ENCODE measurements at regions not wholly inside any gene's neighbourhood (a gene's known extent, or its start where the extent isn't known, plus 50 kb on each side); places are given as distances from the start of the nearest gene placed in this dataset.
"Not testable (repeated sequence)": the region's sequence is repeated elsewhere in the genome, so short reads cannot be mapped to it uniquely, and the experiment has no call there.

- no peak for DNase-seq (ENCODE audit: low spot score)
Observed at GRCh38 chr13:53101883-53102282, 73.3 kb downstream of the OLFM4 start.

- no peak for DNase-seq (ENCODE audit: low spot score)
Observed at GRCh38 chr13:53104136-53104535, 75.5 kb downstream of the OLFM4 start.

DNA sequence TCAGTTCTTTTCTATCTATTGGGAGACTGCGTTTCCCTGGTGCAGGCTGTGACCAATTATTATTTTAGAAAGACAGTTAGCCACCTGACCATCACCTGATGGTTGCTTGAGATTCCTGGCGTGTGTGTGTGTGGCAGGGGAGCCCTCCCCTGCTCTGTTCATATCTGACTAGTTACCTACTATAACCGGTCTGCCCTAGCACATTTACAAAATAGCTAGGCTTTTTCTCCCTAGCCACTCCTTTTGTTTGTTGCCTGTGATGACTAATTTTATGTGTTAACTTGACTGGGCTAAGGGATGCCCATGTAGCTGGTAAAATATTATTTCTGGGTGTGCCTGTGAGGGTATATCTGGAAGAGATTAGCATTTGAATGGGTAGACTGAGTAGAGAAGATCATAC, 76.9 kb downstream of the OLFM4 start:
- no peak for DNase-seq (ENCODE audit: low spot score)

GRCh38 chr13:53105890-53106289, 77.3 kb downstream of the OLFM4 start:
- DNase-seq (ENCODE audit: low spot score) = no peak

DNA sequence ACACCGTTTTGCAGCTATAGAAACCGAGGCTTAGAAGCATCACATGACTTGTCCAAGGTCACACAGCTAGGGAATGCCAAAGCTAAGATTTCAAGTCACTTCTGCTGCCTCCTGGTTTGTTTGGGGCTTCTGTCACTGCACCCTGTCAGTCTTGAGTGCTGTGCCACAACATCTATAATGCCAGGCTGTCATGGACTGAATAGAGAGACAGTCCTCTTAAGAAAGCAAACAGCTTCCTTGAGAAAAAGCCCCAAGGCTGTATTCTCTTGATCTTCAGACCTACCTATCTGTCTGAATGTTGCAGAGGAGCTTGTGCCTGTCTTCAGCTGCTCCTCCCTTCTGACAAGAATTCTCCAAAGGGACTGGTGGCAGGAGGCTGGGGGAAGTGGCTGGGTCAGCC, 81.6 kb downstream of the OLFM4 start:
- DNase-seq (ENCODE audit: low spot score) = no peak

GRCh38 chr13:53110614-53111013, 82.0 kb downstream of the OLFM4 start:
- DNase-seq (ENCODE audit: low spot score) = no peak

GRCh38 chr13:53112522-53112921, 83.9 kb downstream of the OLFM4 start:
- no peak for DNase-seq (ENCODE audit: low spot score)

DNA sequence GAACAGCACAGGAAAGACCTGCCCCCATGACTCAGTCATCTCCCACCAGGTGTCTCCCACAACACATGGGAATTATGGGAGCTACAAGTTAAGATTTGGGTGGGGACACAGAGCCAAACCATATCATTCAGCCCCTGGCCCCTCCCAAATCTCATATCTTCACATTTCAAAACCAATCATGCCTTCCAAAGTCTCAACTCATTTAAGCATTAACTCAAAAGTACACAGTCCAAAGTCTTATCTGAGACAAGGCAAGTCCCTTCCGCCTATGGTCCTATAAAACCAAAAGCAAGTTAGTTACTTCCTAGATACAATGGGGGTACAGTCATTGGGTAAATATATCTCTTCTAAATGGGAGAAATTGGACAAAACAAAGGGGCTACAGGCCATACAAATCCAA, 88.4 kb downstream of the OLFM4 start:
- not testable (repeated sequence) for DNase-seq (ENCODE audit: low spot score)

DNA sequence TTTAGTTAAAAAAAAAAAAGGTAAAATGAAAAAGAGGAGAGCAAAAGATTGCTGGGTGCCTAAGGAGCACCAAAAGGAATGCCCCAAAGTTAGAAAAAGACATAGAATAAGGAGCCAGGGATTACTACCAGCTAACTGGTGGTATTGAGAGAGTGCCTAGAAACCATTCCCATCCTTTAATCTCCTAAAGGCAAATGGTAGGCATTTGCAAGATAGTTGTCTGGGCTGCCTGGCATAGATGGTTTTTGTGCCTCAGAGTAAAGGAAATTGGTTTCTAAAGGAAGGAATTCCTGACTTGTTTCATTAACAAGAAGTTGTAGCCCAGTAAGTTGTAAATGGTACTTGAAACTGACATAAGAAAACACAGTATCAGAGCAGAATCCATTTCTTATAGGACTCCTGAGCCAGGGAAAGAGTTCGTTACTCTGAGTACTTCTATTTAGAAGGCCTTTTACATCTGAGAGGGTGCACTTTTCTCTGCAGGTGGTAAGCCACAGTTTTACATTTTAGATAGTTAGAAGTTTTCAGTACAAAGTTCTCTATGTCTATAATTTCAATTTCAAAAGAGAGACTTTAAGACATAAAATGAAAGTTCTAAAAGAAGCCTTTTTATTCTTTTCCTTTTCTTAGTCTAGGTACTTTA, 92.6 kb downstream of the OLFM4 start:
- no peak for DNase-seq (ENCODE audit: low spot score)

- DNase-seq (ENCODE audit: low spot score) = no peak
Observed at GRCh38 chr13:53121919-53122318, 93.3 kb downstream of the OLFM4 start.

DNA sequence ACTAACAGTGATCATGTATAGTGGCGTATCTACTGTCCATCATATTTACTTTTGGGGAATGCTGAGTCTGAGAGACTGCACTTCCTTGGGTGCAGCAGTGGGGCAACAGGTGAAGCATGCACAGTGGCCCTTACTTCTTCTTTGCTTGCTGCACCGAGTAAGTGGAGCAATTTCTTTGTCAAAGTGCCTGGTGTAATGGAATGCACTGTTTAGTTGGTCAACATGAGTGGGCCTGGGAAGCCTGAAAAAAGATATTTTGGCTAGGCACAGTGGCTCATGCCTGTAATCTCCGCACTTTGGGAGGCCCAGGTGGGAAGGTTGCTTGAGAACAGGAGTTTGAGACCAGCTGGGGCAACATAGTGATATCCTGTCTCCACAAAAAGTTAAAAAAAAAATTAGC, 94.9 kb downstream of the OLFM4 start:
- DNase-seq (ENCODE audit: low spot score) = no peak

DNA sequence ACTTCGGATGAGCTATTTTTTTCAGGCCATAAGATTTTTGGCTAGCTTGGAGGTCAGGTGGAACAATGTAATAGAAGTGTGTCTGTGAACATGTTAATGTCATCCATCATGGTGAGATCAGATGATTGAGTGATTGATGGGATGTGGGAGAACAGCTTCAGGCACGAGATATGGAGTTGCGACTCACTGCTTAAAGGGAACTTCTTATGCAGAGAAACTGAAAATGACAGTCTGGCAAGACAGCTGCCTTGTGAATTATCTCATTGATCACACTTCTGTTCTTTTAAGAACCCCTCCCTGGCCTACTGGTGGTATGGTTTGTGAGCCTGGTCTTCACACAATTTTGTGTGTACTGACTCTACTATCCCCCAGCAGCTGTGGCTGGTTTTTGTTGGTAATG, 96.0 kb downstream of the OLFM4 start:
- DNase-seq (ENCODE audit: low spot score) = no peak

DNA sequence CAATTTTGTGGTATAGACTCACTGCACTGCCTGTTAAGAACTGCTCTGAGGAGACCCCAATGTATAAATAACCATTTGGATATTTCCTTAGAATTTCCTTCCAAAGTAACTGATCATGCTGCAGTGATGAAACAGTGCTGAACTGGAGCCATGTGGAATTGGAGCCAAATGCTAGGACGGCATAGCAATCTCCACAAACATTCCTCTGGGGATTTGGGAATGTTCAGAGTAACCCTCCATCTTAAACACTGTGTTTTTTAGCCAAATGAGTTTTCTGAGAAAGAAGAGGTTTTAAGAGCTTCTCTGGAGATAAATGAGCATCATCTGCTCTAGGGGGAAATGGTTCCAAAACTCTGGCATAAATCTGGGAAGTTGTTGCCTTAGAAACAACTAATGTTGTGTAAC, 98.2 kb downstream of the OLFM4 start:
- DNase-seq (ENCODE audit: low spot score) = no peak

DNA sequence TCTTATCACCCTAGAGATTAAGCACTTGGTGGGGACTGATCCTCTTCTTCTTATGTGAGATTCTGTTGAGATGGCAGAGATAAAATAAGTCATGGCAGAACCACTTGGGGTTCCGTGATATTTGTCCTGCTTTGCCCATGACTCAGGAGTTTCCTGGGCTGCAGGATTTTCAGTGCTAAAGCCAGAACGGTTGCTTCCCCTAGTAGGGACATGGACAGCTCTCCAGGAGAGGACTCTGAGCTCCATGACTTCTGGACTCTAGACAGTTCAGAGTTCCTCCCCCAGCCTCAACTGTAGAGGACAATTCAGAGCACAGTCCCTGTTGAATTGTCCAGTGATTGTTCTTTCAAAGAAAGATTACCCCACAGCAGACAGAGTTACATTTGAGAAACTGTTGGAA, 98.8 kb downstream of the OLFM4 start:
- no peak for DNase-seq (ENCODE audit: low spot score)

- DNase-seq (ENCODE audit: low spot score) = no peak
Observed at GRCh38 chr13:53129864-53130393, 101.3 kb downstream of the OLFM4 start.

- no peak for DNase-seq (ENCODE audit: low spot score)
Observed at GRCh38 chr13:53131361-53131760, 102.7 kb downstream of the OLFM4 start.

DNA sequence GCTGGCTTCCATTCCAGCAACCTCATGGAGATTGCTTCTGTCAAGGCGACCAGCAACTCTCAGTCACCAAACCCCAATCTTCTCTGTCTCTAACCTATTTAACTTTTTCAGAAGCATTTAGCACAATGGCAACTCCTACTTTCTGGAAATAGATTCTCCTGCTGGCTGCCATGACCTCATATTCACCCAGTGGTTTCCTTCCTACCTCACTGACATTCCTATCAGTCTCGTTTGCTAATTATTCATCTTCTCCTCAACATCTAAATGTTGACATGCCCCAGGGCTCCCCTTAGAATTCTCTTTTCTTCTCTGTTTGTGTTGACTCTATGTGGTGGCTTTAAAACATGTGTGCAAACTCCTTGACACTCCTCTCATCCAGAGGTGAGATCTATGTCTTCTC, 106.7 kb downstream of the OLFM4 start:
- no peak for DNase-seq (ENCODE audit: low spot score)

DNA sequence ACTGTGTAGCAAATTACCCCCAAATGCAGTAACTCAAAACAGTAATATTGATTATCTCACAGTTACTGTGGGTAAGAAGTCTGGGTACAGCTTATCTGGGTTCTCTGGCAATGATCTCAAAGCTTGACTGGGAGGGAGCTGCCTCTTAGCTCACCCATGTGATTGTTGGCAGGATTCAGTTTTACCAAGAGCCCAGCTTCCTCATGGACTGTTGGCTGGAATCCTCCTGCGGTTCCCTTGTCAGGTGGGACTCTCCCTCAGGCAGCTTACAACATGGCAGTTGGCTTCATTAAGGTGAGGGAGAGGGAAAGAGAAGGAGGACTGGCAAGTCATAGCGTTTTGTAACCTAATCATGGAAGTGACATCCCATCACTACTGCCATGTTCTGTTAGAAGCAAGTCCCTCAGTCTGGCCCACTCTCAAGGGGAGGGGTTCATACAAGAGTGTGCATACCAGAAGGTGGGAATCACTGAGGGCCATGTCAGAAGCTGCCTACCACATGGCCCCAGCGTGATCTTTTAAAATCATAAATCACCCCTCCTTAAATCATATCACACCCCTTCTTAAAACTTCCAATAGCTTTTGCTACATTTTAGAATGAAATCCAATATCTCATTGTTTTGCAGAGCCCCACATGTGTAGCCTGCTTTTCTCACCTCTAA, 108.1 kb downstream of the OLFM4 start:
- no peak for DNase-seq (ENCODE audit: low spot score)

GRCh38 chr13:53137779-53138178, 109.2 kb downstream of the OLFM4 start:
- peak; percentile 11 for DNase-seq (ENCODE audit: low spot score)

GRCh38 chr13:53138376-53139036, 109.9 kb downstream of the OLFM4 start:
- peak; percentile 11 for DNase-seq (ENCODE audit: low spot score)

DNA sequence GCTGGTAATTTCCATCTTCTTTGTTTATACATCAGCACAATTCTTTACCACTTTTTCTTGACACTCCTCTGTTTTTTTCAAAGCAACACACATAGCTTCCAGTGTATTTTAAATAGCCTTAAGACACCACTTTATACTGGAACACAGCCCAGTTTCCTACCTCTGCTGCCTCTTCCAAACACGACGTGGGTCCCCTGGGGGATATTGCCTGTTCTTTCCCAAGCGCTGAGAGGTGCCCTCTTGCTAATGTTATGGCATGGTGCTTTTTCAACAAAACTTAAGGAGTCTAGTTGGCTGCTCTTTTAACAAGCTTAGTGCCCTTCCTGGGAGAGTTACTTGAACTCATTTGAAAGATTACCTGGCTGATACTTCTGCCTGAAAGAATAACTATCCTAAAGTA, 112.7 kb downstream of the OLFM4 start:
- no peak for DNase-seq (ENCODE audit: low spot score)

- DNase-seq (ENCODE audit: low spot score) = no peak
Observed at GRCh38 chr13:53142306-53142705, 113.7 kb downstream of the OLFM4 start.

- DNase-seq (ENCODE audit: low spot score) = no peak
Observed at GRCh38 chr13:53143757-53144339, 115.2 kb downstream of the OLFM4 start.
